Skeletal muscle satellite cell (primary cell): ENCODE measurements at regions not wholly inside any gene's neighbourhood (a gene's known extent, or its start where the extent isn't known, plus 50 kb on each side); places are given as distances from the start of the nearest gene placed in this dataset.
"Not testable (repeated sequence)": the region's sequence is repeated elsewhere in the genome, so short reads cannot be mapped to it uniquely, and the experiment has no call there.

Experiments used
- H3K27me3 ChIP-seq: 2 replicates; pipeline ENCODE4 v1.7.0; 2013; ENCODE audit warnings: low read length; ENCODE audit not compliant: control insufficient read depth, insufficient read depth
- H3K36me3 ChIP-seq: 2 replicates; pipeline ENCODE4 v1.7.0; 2013; ENCODE audit warnings: mild to moderate bottlenecking, control low read depth, low read length; ENCODE audit not compliant: insufficient read depth
- H3K4me1 ChIP-seq: 2 replicates; pipeline ENCODE4 v1.7.0; 2013; ENCODE audit warnings: low read length; ENCODE audit not compliant: control insufficient read depth, insufficient read depth
- H3K4me2 ChIP-seq: 2 replicates; pipeline ENCODE4 v1.7.0; 2013; ENCODE audit warnings: mild to moderate bottlenecking, low read length
- H3K4me3 ChIP-seq: 2 replicates; pipeline ENCODE4 v1.7.0; 2013; ENCODE audit warnings: low read length
- H3K9ac ChIP-seq: 2 replicates; pipeline ENCODE4 v1.7.0; 2013; ENCODE audit warnings: mild to moderate bottlenecking, low read depth, low read length, moderate library complexity
- H3K9me3 ChIP-seq: replicated peaks from 2 replicates; pipeline ENCODE4 v1.7.0; 2013; ENCODE audit warnings: mild to moderate bottlenecking, control low read depth, low read length

- Histone ChIP-seq H3K27me3 (peaks cover 8% of the 10 kb centered on the region), H3K4me2 (no peak overlapping the region), H3K36me3 (no peaks in the 10 kb centered on the region), H3K4me1 (no peaks in the 10 kb centered on the region), H3K9ac (no peak overlapping the region), H3K9me3 (no peaks in the 10 kb centered on the region), H3K4me3 (no peak overlapping the region)
Observed at GRCh38 chr6:2582268-2582667, 168.5 kb downstream of the MYLK4 start.

DNA sequence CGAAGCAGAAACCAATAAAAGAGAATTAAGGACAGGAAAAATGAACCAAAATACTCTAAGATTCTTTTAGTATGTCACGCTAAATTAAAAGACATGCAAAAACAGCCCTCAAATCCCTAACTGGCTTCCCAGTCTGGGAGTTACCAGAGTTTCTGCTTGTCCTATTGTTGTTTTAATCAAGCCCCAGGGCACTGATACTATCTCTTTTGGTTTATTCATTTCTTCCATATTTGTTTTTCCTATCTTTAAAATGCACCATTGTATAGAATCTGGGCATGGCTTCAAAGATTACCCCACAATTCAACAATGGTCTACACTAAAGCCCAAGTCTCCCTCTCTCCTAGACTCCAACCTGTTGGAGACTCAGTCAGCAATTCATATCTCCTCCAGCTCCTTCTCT lies 169.1 kb downstream of the MYLK4 start:
- Histone ChIP-seq H3K27me3 (peaks cover 8% of the 10 kb centered on the region), H3K36me3 (no peaks in the 10 kb centered on the region), H3K9me3 (no peaks in the 10 kb centered on the region), H3K4me1 (no peaks in the 10 kb centered on the region), H3K9ac (no peak overlapping the region), H3K4me2 (no peak overlapping the region), H3K4me3 (no peak overlapping the region)

- Histone ChIP-seq H3K4me1 (no peaks in the 10 kb centered on the region), H3K27me3 (peaks cover 8% of the 10 kb centered on the region), H3K4me2 (no peak overlapping the region), H3K9me3 (no peaks in the 10 kb centered on the region), H3K4me3 (no peak overlapping the region), H3K9ac (no peak overlapping the region), H3K36me3 (no peaks in the 10 kb centered on the region)
Observed at GRCh38 chr6:2581011-2581410, 169.7 kb downstream of the MYLK4 start.

DNA sequence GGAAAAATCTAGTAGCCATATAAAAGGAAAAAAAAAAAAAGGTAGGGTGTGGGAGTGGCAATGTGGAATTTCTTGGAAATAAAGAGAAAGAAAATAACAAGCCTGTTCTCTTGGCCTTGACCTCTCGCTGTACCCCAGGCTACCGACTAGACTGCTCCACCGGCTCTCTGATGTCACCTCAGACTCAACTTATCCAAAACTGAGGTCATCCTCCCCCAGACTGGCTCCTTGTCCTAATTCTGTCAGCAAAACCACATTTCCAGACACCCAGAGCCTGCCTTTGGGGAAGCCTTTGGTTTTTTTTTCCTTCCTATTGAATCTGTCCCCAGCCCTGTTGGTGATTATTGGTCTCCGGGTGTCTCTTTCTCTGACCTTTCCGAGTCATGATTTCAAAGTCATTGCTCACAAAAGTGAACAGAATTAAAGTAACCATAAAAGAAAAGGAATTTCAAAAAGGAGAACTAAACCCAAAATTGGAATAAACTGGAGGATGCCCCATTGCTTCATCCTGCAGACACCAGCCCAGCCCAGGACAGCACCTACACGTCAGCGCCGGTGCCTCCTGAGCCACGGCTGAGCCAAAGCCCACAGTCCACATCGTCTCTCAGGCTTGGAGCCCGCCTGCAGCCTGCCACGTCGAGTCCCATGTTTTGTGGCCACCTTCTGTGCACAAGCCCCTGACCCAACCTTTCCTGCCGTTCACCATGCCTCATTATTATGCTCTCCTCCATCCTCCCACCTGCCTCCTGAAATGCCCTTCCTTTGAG lies 170.7 kb downstream of the MYLK4 start:
- Histone ChIP-seq H3K9me3 (no peaks in the 10 kb centered on the region), H3K9ac (no peak overlapping the region)

DNA sequence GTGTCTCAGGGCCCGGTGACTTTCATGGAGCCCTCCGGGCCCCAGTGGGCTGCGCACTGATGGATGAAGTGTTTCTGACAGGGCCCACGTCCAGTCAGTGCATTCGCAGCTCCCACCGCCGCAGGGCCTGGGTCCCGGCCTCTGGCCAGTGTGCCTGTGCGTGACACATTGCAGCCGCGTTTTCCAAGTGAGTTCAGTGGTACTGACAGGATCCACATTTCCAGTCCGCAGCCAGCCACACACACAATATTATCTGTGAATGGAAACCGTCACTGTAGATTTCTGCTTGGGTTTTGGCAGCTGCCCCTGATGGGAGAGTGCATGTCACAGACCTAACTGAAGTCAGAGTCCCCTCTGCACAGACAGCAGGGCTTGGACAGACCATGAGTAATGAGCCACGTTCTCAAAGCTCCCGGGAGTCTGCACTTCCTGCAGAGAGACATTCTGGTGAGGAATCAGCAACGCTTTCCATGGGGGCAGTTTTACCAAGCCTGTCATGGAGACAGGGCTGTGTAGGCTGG lies 171.4 kb downstream of the MYLK4 start:
- Histone ChIP-seq H3K4me3 (no peak overlapping the region), H3K9ac (no peak overlapping the region), H3K36me3 (no peaks in the 10 kb centered on the region), H3K4me1 (no peaks in the 10 kb centered on the region), H3K9me3 (no peaks in the 10 kb centered on the region), H3K4me2 (no peak overlapping the region), H3K27me3 (peaks cover 8% of the 10 kb centered on the region)

More for the DNA sequence above, 170.7 kb downstream of the MYLK4 start:
- no peak overlapping the region for H3K4me2 ChIP-seq
- no peak overlapping the region for H3K4me3 ChIP-seq
- no peaks in the 10 kb centered on the region for H3K4me1 ChIP-seq
- H3K27me3 ChIP-seq, result peaks cover 8% of the 10 kb centered on the region
- no peaks in the 10 kb centered on the region for H3K36me3 ChIP-seq

DNA sequence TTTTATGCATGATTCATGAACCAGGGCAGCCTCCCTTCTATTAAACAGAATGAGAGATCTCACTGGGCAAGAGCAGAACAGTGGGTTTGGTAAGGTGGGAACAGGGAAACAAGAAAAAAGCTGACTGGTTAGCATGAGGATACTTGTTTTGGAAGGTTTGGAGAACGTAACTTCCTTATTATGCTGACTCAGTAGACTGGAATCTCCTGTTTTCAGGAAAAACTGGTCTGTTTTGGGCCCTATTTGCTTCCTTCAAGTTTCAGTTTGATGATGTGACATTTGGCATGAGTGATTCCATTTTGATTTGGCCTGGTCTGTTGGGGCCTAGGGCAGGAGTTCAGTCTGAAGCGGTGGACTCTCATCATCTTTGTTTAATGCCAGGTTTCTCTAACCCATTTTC lies 172.0 kb downstream of the MYLK4 start:
- no peaks in the 10 kb centered on the region for H3K4me1 ChIP-seq
- H3K4me2 ChIP-seq, result no peak overlapping the region
- no peak overlapping the region for H3K9ac ChIP-seq

DNA sequence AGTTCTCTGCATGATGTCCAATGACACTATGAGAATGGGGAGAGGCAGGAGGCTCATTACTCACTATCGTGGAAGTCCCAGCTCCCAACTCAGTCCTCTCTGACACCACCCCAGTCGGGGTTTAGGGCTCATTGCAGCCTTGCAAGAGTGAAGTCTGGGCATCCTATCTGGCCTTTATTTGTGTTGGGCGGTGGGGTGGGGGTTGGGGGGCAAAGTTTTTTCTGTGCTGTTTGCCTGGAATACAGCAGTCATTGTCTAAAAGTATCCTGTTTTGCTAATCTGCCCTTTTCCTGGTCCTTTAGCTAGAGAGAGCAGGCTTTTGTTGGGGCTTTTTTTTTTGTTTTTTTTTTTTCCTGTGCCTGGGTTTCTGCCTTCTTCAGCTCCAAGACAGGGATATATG lies 174.2 kb downstream of the MYLK4 start:
- no peaks in the 10 kb centered on the region for H3K36me3 ChIP-seq
- no peaks in the 10 kb centered on the region for H3K4me1 ChIP-seq
- H3K27me3 ChIP-seq, result peaks cover 1% of the 10 kb centered on the region
- H3K4me2 ChIP-seq, result no peak overlapping the region
- H3K4me3 ChIP-seq, result no peak overlapping the region
- no peak overlapping the region for H3K9ac ChIP-seq
- H3K9me3 ChIP-seq, result no peaks in the 10 kb centered on the region

More for the DNA sequence above, 172.0 kb downstream of the MYLK4 start:
- Histone ChIP-seq H3K4me3 (no peak overlapping the region), H3K36me3 (no peaks in the 10 kb centered on the region), H3K27me3 (peaks cover 8% of the 10 kb centered on the region), H3K9me3 (no peaks in the 10 kb centered on the region)

DNA sequence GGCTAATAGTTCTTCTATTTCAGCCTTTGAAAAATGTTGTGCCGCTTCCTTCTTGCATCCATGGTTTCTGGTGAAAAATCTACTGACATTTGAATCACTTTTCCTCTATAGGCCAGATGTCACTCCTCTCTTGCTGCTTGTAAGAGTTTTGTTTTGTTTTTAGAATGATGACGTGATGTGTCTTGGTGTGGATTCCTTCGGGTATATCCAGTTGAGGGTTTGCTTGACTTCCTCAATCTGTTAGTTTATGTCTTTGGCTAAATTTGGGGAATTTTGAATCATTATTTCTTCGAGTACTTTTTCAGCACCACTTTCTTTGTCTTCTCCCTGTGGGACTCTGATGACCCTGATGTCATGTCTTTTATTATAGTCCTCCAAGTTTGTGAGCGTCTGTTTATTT lies 175.5 kb downstream of the MYLK4 start:
- Histone ChIP-seq H3K4me2 (no peak overlapping the region), H3K4me1 (no peaks in the 10 kb centered on the region), H3K9me3 (no peaks in the 10 kb centered on the region), H3K9ac (no peak overlapping the region), H3K36me3 (no peaks in the 10 kb centered on the region), H3K4me3 (no peak overlapping the region), H3K27me3 (no peaks in the 10 kb centered on the region)

GRCh38 chr6:2569420-2569819 lies 181.3 kb downstream of the MYLK4 start:
- H3K4me3 ChIP-seq, H3K4me1 ChIP-seq, H3K9me3 ChIP-seq, H3K36me3 ChIP-seq, H3K9ac ChIP-seq, H3K4me2 ChIP-seq, H3K27me3 ChIP-seq: not testable (repeated sequence)

DNA sequence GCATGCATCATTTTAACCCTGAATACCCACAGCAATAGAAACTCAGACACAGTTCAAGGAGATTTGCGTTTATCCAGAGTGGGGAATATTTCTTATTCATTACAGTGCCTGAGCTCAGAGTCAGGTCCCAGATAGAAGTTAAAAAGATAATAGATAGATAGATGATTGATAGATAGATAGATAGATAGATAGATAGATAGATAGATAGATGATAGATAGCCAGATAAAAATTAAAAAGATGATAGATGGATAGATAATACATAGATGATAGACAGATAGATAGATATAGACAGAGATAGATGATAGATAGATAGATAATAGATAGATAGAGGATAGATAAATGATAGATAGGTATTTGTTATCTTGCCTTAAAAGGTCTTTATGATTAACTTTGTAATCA lies 184.7 kb downstream of the MYLK4 start:
- no peak overlapping the region for H3K9ac ChIP-seq

GRCh38 chr6:2565499-2565898 lies 185.2 kb downstream of the MYLK4 start:
- Histone ChIP-seq H3K36me3 (no peaks in the 10 kb centered on the region), H3K27me3 (peaks cover 18% of the 10 kb centered on the region), H3K4me3 (no peak overlapping the region), H3K9me3 (no peaks in the 10 kb centered on the region), H3K4me1 (no peaks in the 10 kb centered on the region), H3K4me2 (no peak overlapping the region), H3K9ac (no peak overlapping the region)

More for the DNA sequence above, 184.7 kb downstream of the MYLK4 start:
- Histone ChIP-seq H3K36me3 (no peaks in the 10 kb centered on the region), H3K4me2 (no peak overlapping the region), H3K4me1 (no peaks in the 10 kb centered on the region), H3K4me3 (no peak overlapping the region), H3K27me3 (peaks cover 18% of the 10 kb centered on the region), H3K9me3 (no peaks in the 10 kb centered on the region)

DNA sequence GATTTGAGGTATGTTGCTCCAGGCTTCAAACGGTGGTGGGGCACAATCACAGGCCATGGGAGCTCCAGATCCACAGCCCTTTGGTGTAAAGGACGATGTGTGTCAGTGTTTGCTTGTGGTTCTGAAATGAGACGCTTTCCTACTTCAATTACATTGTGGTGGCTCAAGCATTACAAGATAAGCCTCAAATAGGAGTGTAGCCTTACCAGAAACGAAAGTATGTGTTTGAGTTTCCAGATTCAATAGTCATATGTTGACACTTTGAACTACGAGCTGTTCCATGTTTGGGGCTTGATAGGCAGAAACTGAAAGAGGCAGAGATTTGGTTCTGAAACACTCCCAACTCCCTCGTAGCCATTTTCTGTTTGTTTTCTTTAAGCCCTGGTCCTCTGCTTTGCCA lies 187.1 kb downstream of the MYLK4 start:
- Histone ChIP-seq H3K9me3 (no peaks in the 10 kb centered on the region), H3K27me3 (peaks cover 18% of the 10 kb centered on the region), H3K9ac (no peak overlapping the region), H3K4me2 (no peak overlapping the region), H3K36me3 (no peaks in the 10 kb centered on the region), H3K4me3 (no peak overlapping the region), H3K4me1 (no peaks in the 10 kb centered on the region)
